ENCODE measurements at regions not wholly inside any gene's neighbourhood (a gene's known extent, or its start where the extent isn't known, plus 50 kb on each side); places are given as distances from the start of the nearest gene placed in this dataset.

DNA sequence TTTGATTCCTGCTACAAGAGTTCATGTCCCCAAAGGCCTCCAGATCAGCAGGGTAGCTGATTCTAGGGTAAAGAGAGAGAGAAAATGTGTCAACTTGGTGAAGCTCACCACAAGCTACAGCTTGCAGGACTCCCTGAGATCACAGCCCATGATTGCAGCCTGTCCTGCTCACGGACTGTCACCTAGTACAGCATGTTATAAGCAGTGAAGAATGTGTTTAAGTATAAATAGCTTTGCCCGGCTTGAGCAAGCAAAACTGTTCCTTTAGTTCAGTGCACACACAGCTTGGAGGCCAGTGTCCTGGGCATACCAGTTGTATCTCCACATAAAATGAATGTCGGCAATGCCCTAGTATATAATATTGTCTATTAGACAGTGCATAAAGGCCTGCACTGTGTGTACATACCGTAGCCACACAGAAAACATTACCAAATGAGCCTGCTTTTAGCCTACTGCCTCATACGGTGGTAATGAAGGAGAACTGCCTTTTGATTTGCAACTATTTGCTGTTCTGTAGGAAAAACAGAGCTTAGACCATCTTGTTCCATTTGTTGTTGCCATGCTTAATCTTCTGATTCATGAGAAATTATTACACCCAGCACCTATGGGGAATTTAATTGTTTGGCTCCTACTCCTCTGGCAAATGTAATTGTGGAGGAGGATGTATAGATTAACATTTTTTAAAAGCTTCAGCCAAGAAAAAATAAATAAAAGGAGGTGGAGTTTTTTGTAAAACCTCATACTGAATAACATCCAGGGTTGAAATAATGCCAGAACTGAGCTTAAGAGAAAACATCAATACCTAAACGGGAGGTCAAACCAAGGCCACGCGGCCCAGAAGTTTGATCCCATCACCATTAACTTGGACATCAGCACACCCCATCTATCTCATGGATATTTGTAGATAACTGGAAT is 108.1 kb upstream of the G2E3 start:
- no peak for TF ChIP-seq POLR2AphosphoS5 (IDR thresholded peaks at IDR 0.05)
- TF ChIP-seq, protein P1, sequence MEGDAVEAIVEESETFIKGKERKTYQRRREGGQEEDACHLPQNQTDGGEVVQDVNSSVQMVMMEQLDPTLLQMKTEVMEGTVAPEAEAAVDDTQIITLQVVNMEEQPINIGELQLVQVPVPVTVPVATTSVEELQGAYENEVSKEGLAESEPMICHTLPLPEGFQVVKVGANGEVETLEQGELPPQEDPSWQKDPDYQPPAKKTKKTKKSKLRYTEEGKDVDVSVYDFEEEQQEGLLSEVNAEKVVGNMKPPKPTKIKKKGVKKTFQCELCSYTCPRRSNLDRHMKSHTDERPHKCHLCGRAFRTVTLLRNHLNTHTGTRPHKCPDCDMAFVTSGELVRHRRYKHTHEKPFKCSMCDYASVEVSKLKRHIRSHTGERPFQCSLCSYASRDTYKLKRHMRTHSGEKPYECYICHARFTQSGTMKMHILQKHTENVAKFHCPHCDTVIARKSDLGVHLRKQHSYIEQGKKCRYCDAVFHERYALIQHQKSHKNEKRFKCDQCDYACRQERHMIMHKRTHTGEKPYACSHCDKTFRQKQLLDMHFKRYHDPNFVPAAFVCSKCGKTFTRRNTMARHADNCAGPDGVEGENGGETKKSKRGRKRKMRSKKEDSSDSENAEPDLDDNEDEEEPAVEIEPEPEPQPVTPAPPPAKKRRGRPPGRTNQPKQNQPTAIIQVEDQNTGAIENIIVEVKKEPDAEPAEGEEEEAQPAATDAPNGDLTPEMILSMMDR (IDR thresholded peaks at IDR 0.05), result no peak
- TF ChIP-seq POLR2A (IDR thresholded peaks at IDR 0.05), result no peak
- Histone ChIP-seq H3K36me3 (no peaks in the 10 kb centered on the region), H3K4me3 (no peak overlapping the region), H3K4me1 (no peaks in the 10 kb centered on the region), H3K27ac (no peak overlapping the region), H3K9me3 (no peaks in the 10 kb centered on the region), H3K27me3 (no peaks in the 10 kb centered on the region)
- no peak for DNase-seq (ENCODE audit: low spot score in 2 of 2)
- intact Hi-C loops (cut with DNase I; ENCODE audit: low total_unique reads), result no loop called here

DNA sequence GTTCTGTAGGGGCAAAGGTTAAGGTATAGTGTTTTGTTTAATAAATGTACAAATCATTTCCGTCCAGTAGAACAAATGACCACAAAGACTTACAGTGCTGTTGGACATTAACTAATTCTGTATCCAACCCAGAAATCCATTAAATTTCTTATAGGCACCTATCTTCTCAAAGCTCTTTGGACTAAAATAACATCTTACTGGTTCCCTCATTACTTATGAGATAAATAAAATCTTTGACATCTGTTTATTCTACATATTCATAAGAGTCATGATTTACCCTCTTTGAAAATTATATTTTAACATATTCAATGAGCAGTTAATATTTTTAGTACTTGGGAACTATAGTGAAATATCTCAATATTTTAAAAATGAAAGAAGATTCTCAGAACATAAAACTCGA is 102.7 kb upstream of the G2E3 start:
- no peak for DNase-seq (ENCODE audit: low spot score in 2 of 2)
- TF ChIP-seq, protein P1 (IDR thresholded peaks at IDR 0.05), result no peak
- TF ChIP-seq POLR2A (IDR thresholded peaks at IDR 0.05), result no peak
- no peak for TF ChIP-seq POLR2AphosphoS5 (IDR thresholded peaks at IDR 0.05)
- no peak overlapping the region for H3K4me3 ChIP-seq
- H3K36me3 ChIP-seq, result no peaks in the 10 kb centered on the region
- no peak overlapping the region for H3K27ac ChIP-seq
- no peaks in the 10 kb centered on the region for H3K9me3 ChIP-seq
- no peaks in the 10 kb centered on the region for H3K27me3 ChIP-seq
- intact Hi-C loops (cut with DNase I; ENCODE audit: low total_unique reads), result no loop called here
- no peaks in the 10 kb centered on the region for H3K4me1 ChIP-seq

DNA sequence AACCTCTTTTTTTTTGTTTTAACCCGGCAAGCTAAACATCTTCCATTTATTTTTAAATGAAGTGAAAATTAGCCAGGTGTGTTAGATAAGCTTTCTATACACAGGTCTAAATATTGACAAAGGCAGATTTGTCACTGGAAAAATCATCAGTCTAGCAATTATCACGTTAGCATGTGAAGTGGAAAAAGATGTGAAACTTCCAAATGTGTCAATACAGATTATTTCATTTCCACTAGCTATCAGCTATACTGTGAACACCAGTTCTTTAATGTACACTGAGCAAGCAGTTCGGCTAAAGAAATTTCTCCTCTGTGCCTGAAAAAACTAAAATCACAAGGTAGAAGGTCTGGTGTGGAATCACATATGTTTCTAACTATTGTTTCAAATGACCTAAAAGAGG is 96.6 kb upstream of the G2E3 start:
- Histone ChIP-seq H3K9me3 (no peaks in the 10 kb centered on the region), H3K36me3 (no peaks in the 10 kb centered on the region), H3K27ac (no peak overlapping the region), H3K4me1 (no peaks in the 10 kb centered on the region), H3K27me3 (no peaks in the 10 kb centered on the region), H3K4me3 (no peak overlapping the region)
- DNase-seq (ENCODE audit: low spot score in 2 of 2), result no peak
- no peak for TF ChIP-seq POLR2A (IDR thresholded peaks at IDR 0.05)
- TF ChIP-seq, protein P1 (IDR thresholded peaks at IDR 0.05), result no peak
- no peak for TF ChIP-seq POLR2AphosphoS5 (IDR thresholded peaks at IDR 0.05)
- intact Hi-C loops (cut with DNase I; ENCODE audit: low total_unique reads), result no loop called here

DNA sequence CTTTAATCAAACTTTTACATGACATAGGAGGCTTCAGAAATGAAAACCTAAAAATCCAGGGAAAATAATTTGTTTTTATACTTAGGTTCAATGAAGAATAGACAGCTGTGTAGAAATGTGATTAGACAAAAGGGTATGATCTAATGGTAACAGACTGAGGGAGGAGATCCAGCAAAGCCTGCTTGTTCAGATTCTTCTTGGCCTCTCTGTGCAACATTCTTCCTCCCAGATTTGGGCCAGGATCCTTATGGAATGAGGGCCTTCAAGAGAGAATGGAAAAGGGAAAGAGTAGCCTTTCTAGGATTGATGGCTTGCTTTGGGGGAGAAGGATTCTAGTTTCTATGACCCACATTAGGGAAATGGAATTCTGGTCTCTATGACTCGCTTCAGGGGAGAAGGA is 94.5 kb upstream of the G2E3 start:
- no peaks in the 10 kb centered on the region for H3K9me3 ChIP-seq
- no peak for DNase-seq (ENCODE audit: low spot score in 2 of 2)
- no peaks in the 10 kb centered on the region for H3K27me3 ChIP-seq
- H3K27ac ChIP-seq, result no peak overlapping the region
- intact Hi-C loops (cut with DNase I; ENCODE audit: low total_unique reads), result no loop called here
- H3K4me1 ChIP-seq, result no peaks in the 10 kb centered on the region
- no peak for TF ChIP-seq POLR2A (IDR thresholded peaks at IDR 0.05)
- TF ChIP-seq, protein P1 (IDR thresholded peaks at IDR 0.05), result no peak
- no peak for TF ChIP-seq POLR2AphosphoS5 (IDR thresholded peaks at IDR 0.05)
- no peaks in the 10 kb centered on the region for H3K36me3 ChIP-seq
- H3K4me3 ChIP-seq, result no peak overlapping the region

DNA sequence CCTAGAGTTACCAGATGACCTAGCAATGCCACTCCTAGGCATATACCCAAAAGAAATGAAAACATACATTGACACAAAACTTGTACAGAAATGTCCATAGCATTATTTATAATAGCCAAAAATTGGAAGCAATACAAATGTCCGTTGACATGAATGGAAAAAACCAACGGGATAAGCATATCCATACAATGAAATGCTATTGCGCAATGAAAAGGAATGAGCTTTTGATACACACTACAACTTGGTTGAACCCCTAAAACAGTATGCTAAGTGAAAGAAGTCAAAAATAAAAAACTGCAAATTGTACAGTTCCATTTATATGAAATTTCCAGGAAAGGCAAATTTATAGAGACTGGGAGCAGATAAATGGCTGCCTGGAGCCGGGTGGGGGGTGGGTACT is 90.6 kb upstream of the G2E3 start:
- Histone ChIP-seq H3K27me3 (no peaks in the 10 kb centered on the region), H3K4me3 (no peak overlapping the region), H3K9me3 (no peaks in the 10 kb centered on the region), H3K27ac (no peak overlapping the region), H3K4me1 (no peaks in the 10 kb centered on the region), H3K36me3 (no peaks in the 10 kb centered on the region)
- TF ChIP-seq, protein P1 (IDR thresholded peaks at IDR 0.05), result no peak
- TF ChIP-seq POLR2AphosphoS5 (IDR thresholded peaks at IDR 0.05), result no peak
- TF ChIP-seq POLR2A (IDR thresholded peaks at IDR 0.05), result no peak
- no peak for DNase-seq (ENCODE audit: low spot score in 2 of 2)
- intact Hi-C loops (cut with DNase I; ENCODE audit: low total_unique reads), result no loop called here

Data from breast epithelium (tissue), 4 donors.